ENCODE measurements at regions not wholly inside any gene's neighbourhood (a gene's known extent, or its start where the extent isn't known, plus 50 kb on each side); places are given as distances from the start of the nearest gene placed in this dataset.

DNA sequence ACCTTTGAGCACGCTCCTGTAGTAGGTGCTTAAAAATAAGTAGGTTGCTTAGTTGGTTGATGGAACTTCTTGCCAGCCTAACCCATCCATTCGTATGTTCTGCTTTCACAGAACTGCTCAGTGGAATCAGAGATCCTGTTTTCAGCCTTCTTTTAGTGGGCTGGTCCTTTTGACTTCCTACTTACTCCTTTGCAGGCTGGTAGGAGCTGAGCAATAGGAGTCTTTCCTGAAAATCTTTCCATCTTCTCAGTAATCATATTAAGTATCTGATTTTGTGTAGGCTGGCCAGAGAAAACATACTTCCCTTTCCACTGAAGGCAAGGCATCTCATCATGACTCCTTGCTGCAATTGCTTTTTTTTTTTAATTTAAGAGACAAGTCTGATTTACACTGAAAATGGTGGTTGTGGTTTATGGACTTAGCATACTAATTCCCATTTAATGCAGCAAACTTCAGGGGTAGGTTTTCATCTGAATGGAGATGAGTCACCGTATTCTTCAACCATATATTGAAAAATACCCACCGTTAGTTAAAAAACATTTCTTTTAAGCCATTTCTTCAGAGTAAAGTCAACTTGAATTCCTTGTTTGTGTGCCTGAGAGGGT is 208.0 kb downstream of the ZNF365 start:
- no peak for TF ChIP-seq POLR2AphosphoS5 (IDR thresholded peaks at IDR 0.05; ENCODE audit: low read depth, low read length)
- no peak for TF ChIP-seq PAX5 (IDR thresholded peaks at IDR 0.05; ENCODE audit: insufficient read depth, low read length, severe bottlenecking)
- TF ChIP-seq POU2F2 (IDR thresholded peaks at IDR 0.05; ENCODE audit: low read depth, low read length): no peak
- no peak for TF ChIP-seq POLR2A (IDR thresholded peaks at IDR 0.05; ENCODE audit: low read depth, low read length)
- TF ChIP-seq SPI1 (IDR thresholded peaks at IDR 0.05; ENCODE audit: low read depth, low read length): no peak

All from GM12891 (cell line).